Lower leg skin (tissue), 3 donors: ENCODE measurements at regions not wholly inside any gene's neighbourhood (a gene's known extent, or its start where the extent isn't known, plus 50 kb on each side); places are given as distances from the start of the nearest gene placed in this dataset.

Experiments used
- POLR2A ChIP-seq, 2 donors: fragments of 450-650 bp; IDR thresholded peaks; one replicate each; pipeline ENCODE4 v1.6.1; 2016 to 2017; ENCODE audit warnings: antibody characterized with exemption in 2 of 2, mild to moderate bottlenecking in 1 of 2, moderate library complexity in 1 of 2
- TF ChIP-seq, protein P1 (sequence below), 3 donors: fragments of 450-650 bp; IDR thresholded peaks; one replicate each; pipeline ENCODE4 v1.5.1; 2016; ENCODE audit warnings: antibody characterized with exemption in 3 of 3, mild to moderate bottlenecking in 3 of 3, moderate library complexity in 2 of 3

DNA sequence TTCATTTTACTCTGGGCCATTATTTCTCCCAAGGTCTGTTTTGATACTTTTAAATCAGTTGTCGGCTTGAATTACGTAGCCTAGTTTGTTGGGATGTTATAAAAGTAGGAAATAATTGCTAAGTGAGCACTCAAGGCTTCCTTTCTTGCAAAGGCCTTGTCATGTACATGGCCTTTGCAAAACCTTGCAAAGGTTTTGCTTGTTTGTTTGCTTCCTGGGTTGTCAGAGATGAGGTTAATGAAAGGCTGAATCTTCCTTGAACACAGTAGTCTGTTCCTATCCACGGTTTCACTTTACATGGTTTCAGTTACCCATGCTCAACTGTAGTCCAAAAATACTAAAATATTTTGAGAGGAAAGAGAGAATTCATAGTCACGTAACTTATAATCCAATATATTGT, 113.5 kb downstream of the NAA11 start:
- TF ChIP-seq POLR2A (IDR thresholded peaks at IDR 0.05) = no peak
- TF ChIP-seq, protein P1, sequence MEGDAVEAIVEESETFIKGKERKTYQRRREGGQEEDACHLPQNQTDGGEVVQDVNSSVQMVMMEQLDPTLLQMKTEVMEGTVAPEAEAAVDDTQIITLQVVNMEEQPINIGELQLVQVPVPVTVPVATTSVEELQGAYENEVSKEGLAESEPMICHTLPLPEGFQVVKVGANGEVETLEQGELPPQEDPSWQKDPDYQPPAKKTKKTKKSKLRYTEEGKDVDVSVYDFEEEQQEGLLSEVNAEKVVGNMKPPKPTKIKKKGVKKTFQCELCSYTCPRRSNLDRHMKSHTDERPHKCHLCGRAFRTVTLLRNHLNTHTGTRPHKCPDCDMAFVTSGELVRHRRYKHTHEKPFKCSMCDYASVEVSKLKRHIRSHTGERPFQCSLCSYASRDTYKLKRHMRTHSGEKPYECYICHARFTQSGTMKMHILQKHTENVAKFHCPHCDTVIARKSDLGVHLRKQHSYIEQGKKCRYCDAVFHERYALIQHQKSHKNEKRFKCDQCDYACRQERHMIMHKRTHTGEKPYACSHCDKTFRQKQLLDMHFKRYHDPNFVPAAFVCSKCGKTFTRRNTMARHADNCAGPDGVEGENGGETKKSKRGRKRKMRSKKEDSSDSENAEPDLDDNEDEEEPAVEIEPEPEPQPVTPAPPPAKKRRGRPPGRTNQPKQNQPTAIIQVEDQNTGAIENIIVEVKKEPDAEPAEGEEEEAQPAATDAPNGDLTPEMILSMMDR (IDR thresholded peaks at IDR 0.05) = no peak
